ENCODE measurements at regions not wholly inside any gene's neighbourhood (a gene's known extent, or its start where the extent isn't known, plus 50 kb on each side); places are given as distances from the start of the nearest gene placed in this dataset.

GRCh38 chr14:97331058-97331457 is 533.9 kb downstream of the VRK1 start:
- TF ChIP-seq ZXDB (tag by site-specific recombination; IDR thresholded peaks at IDR 0.05) = no peak
- TF ChIP-seq CTCF (tag by site-specific recombination; IDR thresholded peaks at IDR 0.05) = no peak
- no peak for TF ChIP-seq ZNF394 (tag by site-specific recombination; IDR thresholded peaks at IDR 0.05; ENCODE audit: borderline replicate concordance)
- TF ChIP-seq ZBTB1 (tag by site-specific recombination; IDR thresholded peaks at IDR 0.05) = no peak
- TF ChIP-seq ZNF354C (tag by site-specific recombination; IDR thresholded peaks at IDR 0.05; ENCODE audit: borderline replicate concordance, low read depth) = no peak
- TF ChIP-seq SETDB1 (IDR thresholded peaks at IDR 0.05; ENCODE audit: insufficient read length, low read length) = no peak
- no peak for TF ChIP-seq ELK4 (IDR thresholded peaks at IDR 0.05; ENCODE audit: borderline replicate concordance, low read depth, low read length)
- no peak for TF ChIP-seq ZNF501 (tag by site-specific recombination; IDR thresholded peaks at IDR 0.05)
- TF ChIP-seq ZNF433 (tag by site-specific recombination; IDR thresholded peaks at IDR 0.05; ENCODE audit: low read depth) = no peak
- no peak for TF ChIP-seq ZEB2 (tag by site-specific recombination; IDR thresholded peaks at IDR 0.05)
- no peak for TF ChIP-seq ZNF26 (tag by site-specific recombination; IDR thresholded peaks at IDR 0.05)
- no peak for TF ChIP-seq ZNF350 (tag by site-specific recombination; IDR thresholded peaks at IDR 0.05)
